AG09309 (cell line): ENCODE measurements at regions not wholly inside any gene's neighbourhood (a gene's known extent, or its start where the extent isn't known, plus 50 kb on each side); places are given as distances from the start of the nearest gene placed in this dataset.

Experiments used
- DNase-seq: peaks from one replicate; pipeline ENCODE4 v3.0.0-alpha.2; 2010; ENCODE audit warnings: low read depth
- H3K4me3 ChIP-seq: 2 replicates; pipeline ENCODE4 v1.5.1; 2011; ENCODE audit warnings: mild to moderate bottlenecking, low read depth, low read length, moderate library complexity; ENCODE audit not compliant: control insufficient read depth
- CTCF ChIP-seq: IDR thresholded peaks from 2 replicates; pipeline ENCODE4 v1.5.1; 2011; ENCODE audit warnings: mild to moderate bottlenecking, low read depth, low read length, inconsistent platforms; ENCODE audit not compliant: insufficient read depth, control insufficient read depth; ENCODE audit errors: missing control alignments

DNA sequence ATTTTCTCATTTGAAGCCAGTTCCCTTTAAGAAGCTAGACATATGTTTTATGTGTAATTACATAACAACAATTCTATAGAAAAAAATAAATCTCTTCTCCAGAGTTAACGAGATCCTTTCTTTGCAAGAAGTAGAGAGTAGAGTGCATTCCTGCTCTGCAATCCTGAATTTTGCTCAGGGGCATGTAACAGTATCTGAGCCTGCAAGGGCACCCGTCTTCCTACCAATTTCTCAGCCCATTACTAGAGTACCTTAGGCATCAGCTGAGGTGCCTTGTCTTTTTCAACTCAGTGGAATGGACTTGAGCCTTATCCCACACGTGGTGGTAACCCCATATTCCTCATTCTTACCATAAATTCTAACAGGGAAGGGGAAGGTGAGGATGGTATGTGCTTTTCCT, 205.9 kb downstream of the IKZF2 start:
- no peak for DNase-seq
- TF ChIP-seq CTCF, result no peak

GRCh38 chr2:212943351-212943750, 208.1 kb downstream of the IKZF2 start:
- TF ChIP-seq CTCF, result no peak
- DNase-seq, result no peak
- H3K4me3 ChIP-seq, result no peak overlapping the region

More for the DNA sequence above, 205.9 kb downstream of the IKZF2 start:
- no peak overlapping the region for H3K4me3 ChIP-seq

GRCh38 chr2:212941361-212941760, 210.1 kb downstream of the IKZF2 start:
- TF ChIP-seq CTCF, result no peak
- no peak for DNase-seq

DNA sequence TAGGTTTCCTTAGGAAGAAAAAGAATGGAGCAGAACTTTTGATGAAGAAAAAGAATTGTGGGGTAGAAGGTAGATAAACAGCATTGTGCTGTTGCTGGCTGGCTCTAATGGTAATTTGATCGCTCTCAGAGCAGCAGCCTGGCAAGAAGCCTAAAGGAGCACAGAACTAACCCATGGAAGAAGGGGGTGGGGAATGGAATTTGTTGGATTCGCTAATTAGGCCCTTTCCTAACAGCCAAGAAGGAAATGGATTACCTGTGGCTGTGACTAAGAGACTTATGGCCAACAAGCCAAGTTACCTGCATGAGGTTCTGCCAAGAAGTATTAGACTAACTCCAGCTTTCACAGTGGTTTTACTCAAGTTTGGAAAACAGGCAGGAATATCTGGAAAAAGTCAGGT, 210.6 kb downstream of the IKZF2 start:
- DNase-seq, result no peak
- TF ChIP-seq CTCF, result no peak
- H3K4me3 ChIP-seq, result no peak overlapping the region

More at GRCh38 chr2:212941361-212941760, 210.1 kb downstream of the IKZF2 start:
- no peak overlapping the region for H3K4me3 ChIP-seq

GRCh38 chr2:212939777-212940531, 211.5 kb downstream of the IKZF2 start:
- no peak overlapping the region for H3K4me3 ChIP-seq
- no peak for TF ChIP-seq CTCF
- no peak for DNase-seq

GRCh38 chr2:212938144-212938793, 213.1 kb downstream of the IKZF2 start:
- DNase-seq, result no peak
- no peak overlapping the region for H3K4me3 ChIP-seq
- TF ChIP-seq CTCF, result no peak
